DND-41 (cell line): ENCODE measurements at regions not wholly inside any gene's neighbourhood (a gene's known extent, or its start where the extent isn't known, plus 50 kb on each side); places are given as distances from the start of the nearest gene placed in this dataset.

Source experiments
- ATAC-seq: fragments of 200-7000 bp; cut with Tn5 transposase; 3 replicates; pipeline ENCODE4 v1.9.1; 2021; ENCODE audit warnings: low read depth; ENCODE audit not compliant: insufficient read depth
- DNase-seq: peaks from one replicate; pipeline ENCODE4 v3.0.0-alpha.2; 2020
- H2AFZ ChIP-seq: 2 replicates; pipeline ENCODE4 v1.6.0; 2012; ENCODE audit warnings: low read depth, low read length
- H3K27ac ChIP-seq: 2 replicates; pipeline ENCODE4 v1.5.1; 2012; ENCODE audit warnings: low read length, inconsistent platforms
- H3K27me3 ChIP-seq: fragments of 200-600 bp; sonication (generic); 2 replicates; pipeline ENCODE4 v1.6.0; 2012; ENCODE audit warnings: low read length, mild to moderate bottlenecking, inconsistent platforms; ENCODE audit not compliant: insufficient read depth, poor library complexity
- H3K36me3 ChIP-seq: 2 replicates; pipeline ENCODE4 v1.5.1; 2012; ENCODE audit warnings: low read length, inconsistent platforms; ENCODE audit not compliant: insufficient read depth
- H3K4me1 ChIP-seq: 2 replicates; pipeline ENCODE4 v1.5.1; 2012; ENCODE audit warnings: mild to moderate bottlenecking, low read length; ENCODE audit not compliant: insufficient read depth
- H3K4me2 ChIP-seq: 2 replicates; pipeline ENCODE4 v1.6.0; 2012; ENCODE audit warnings: mild to moderate bottlenecking, moderate library complexity, low read length, inconsistent platforms; ENCODE audit not compliant: insufficient read depth
- H3K4me3 ChIP-seq, 2 experiments: fragments of 200-600 bp in 1 of 2; shearing (Covaris generic) in 1 of 2; 2 replicates each; pipeline ENCODE4 v1.5.1; 2012 to 2016; ENCODE audit warnings: inconsistent platforms in 2 of 2, low read length in 2 of 2, mild to moderate bottlenecking in 2 of 2, low read depth in 1 of 2, moderate library complexity in 1 of 2
- H3K79me2 ChIP-seq: 2 replicates; pipeline ENCODE4 v1.6.0; 2012; ENCODE audit warnings: low read length, inconsistent platforms; ENCODE audit not compliant: insufficient read depth
- H3K9ac ChIP-seq: 2 replicates; pipeline ENCODE4 v1.6.0; 2012; ENCODE audit warnings: low read depth, mild to moderate bottlenecking, inconsistent platforms, low read length, moderate library complexity
- H3K9me3 ChIP-seq: 2 replicates; pipeline ENCODE4 v1.5.1; 2012; ENCODE audit warnings: low read length, moderate library complexity, mild to moderate bottlenecking, inconsistent platforms; ENCODE audit not compliant: insufficient read depth, severe bottlenecking
- H4K20me1 ChIP-seq: 2 replicates; pipeline ENCODE4 v1.6.0; 2012; ENCODE audit warnings: low read length; ENCODE audit not compliant: insufficient read depth
- CTCF ChIP-seq: IDR thresholded peaks from 2 replicates; pipeline ENCODE4 v1.5.1; 2012; ENCODE audit warnings: borderline replicate concordance, low read length, moderate library complexity, mild to moderate bottlenecking; ENCODE audit not compliant: poor library complexity, severe bottlenecking; ENCODE audit errors: extremely low read depth
- EZH2 ChIP-seq: IDR thresholded peaks from 3 replicates; pipeline ENCODE4 v1.6.1; 2012; ENCODE audit warnings: borderline replicate concordance, low read depth, mild to moderate bottlenecking, moderate library complexity, low read length, inconsistent platforms; ENCODE audit not compliant: severe bottlenecking

DNA sequence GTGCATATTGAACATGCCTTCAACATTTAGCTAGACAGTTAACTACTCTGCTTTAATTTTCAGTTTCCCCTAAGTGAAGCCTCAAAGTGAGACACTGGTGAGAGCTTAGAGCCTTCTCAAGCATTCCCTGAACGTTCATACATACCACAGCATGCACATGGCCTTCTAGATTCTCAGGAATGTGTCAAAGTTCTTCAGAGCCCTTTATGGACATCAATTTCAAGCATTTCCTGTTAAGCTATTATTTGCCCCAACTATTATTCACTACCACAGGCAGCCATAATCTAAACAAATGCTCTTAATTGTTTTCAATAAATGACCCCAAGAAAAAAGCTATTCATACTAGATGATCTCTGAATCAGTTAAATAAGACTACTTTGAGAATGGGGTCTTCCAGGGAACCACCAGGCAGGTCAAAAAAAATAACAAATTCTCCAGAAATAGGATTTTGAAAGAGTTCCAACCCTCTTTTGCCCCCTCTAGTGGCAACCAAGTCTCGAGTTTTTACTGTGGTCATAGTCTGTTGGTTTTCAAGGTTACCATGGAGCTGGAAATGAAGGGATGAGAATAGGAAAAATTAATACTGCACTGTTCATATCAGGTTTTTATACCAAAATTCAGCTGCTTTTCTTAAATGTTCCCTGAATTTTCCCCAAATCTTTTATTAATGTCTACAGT lies 235.4 kb downstream of the RAB28 start:
- Histone ChIP-seq H3K9ac (no peak overlapping the region), H3K36me3 (no peaks in the 10 kb centered on the region), H3K27me3 (no peaks in the 10 kb centered on the region), H3K4me1 (no peaks in the 10 kb centered on the region), H4K20me1 (no peaks in the 10 kb centered on the region), H3K27ac (no peak overlapping the region), H3K79me2 (no peaks in the 10 kb centered on the region), H3K4me3 (no peak overlapping the region), H3K9me3 (peaks cover 6% of the 10 kb centered on the region), H2AFZ (no peak overlapping the region), H3K4me2 (no peak overlapping the region)
- no peak for DNase-seq
- ATAC-seq, result no peak
- TF ChIP-seq EZH2 (no peak), CTCF (peak; percentile 8)

DNA sequence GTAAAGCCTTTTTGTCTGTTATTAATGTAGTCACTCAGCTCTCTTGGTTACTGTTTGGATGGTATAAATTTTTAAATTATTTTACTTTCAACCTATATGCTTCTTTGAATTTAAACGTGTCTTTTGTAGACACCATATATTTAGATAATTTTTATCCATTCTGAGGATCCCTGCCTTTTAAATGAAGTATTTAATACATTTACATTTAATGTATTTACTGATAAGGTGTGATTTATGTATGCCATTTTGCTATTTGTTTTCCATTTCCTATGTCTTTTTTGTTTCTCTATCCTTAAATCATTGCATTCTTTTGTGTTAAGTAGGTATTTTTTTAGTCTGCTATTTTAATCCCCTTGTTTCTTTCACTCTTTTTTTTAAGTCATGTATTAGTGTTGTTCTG lies 238.0 kb downstream of the RAB28 start:
- TF ChIP-seq EZH2 (no peak), CTCF (no peak)
- Histone ChIP-seq H3K79me2 (no peaks in the 10 kb centered on the region), H3K27me3 (no peaks in the 10 kb centered on the region), H3K36me3 (no peaks in the 10 kb centered on the region), H3K9me3 (peaks cover 6% of the 10 kb centered on the region), H3K4me3 (no peak overlapping the region), H3K4me1 (no peaks in the 10 kb centered on the region), H2AFZ (no peak overlapping the region), H3K27ac (no peak overlapping the region), H4K20me1 (no peaks in the 10 kb centered on the region), H3K9ac (no peak overlapping the region), H3K4me2 (no peak overlapping the region)
- ATAC-seq (no peak), DNase-seq (no peak)

- no peak overlapping the region for H2AFZ ChIP-seq
- no peak overlapping the region for H3K4me2 ChIP-seq
- peaks cover 6% of the 10 kb centered on the region for H3K9me3 ChIP-seq
- no peaks in the 10 kb centered on the region for H3K27me3 ChIP-seq
- no peak for TF ChIP-seq EZH2
- TF ChIP-seq CTCF, result no peak
- DNase-seq (no peak), ATAC-seq (no peak)
- H3K36me3 ChIP-seq, result no peaks in the 10 kb centered on the region
- H3K4me1 ChIP-seq, result no peaks in the 10 kb centered on the region
- H3K79me2 ChIP-seq, result no peaks in the 10 kb centered on the region
- no peak overlapping the region for H3K9ac ChIP-seq
- H3K27ac ChIP-seq, result no peak overlapping the region
- H3K4me3 ChIP-seq, result no peak overlapping the region
- H4K20me1 ChIP-seq, result no peaks in the 10 kb centered on the region
These were observed 239.7 kb downstream of the RAB28 start for GRCh38 chr4:13244444-13244843.
